GM12892 (cell line): ENCODE measurements at regions not wholly inside any gene's neighbourhood (a gene's known extent, or its start where the extent isn't known, plus 50 kb on each side); places are given as distances from the start of the nearest gene placed in this dataset.

Source experiments
- POLR2A ChIP-seq: IDR thresholded peaks from 2 replicates; pipeline ENCODE4 v1.6.1; 2011; ENCODE audit warnings: low read depth, low read length, control low read depth
- POLR2AphosphoS5 ChIP-seq: IDR thresholded peaks from 2 replicates; pipeline ENCODE4 v1.6.1; 2011; ENCODE audit warnings: low read depth, low read length, control low read depth

GRCh38 chr6:43921039-43921438, 151.0 kb downstream of the VEGFA start:
- TF ChIP-seq POLR2A (no peak), POLR2AphosphoS5 (no peak)
